A549 (cell line): ENCODE measurements at regions not wholly inside any gene's neighbourhood (a gene's known extent, or its start where the extent isn't known, plus 50 kb on each side); places are given as distances from the start of the nearest gene placed in this dataset.

Source experiments
- CEBPB ChIP-seq, 2 experiments: fragments of >200 bp in 1 of 2; sonication (Bioruptor Twin) in 1 of 2; formaldehyde crosslinking in 1 of 2; IDR thresholded peaks; 2 replicates each; pipeline ENCODE4 v1.6.1; 2012 to 2016
- JUNB ChIP-seq: fragments of >200 bp; sonication (Bioruptor Twin); formaldehyde crosslinking; IDR thresholded peaks from 2 replicates; pipeline ENCODE4 v1.6.1; 2016
- KDM1A ChIP-seq: fragments of 200-600 bp; sonication (generic); IDR thresholded peaks from 2 replicates; pipeline ENCODE4 v1.6.1; 2016; ENCODE audit warnings: low read depth, mild to moderate bottlenecking
- NR3C1 ChIP-seq: fragments of >200 bp; sonication (Bioruptor Twin); formaldehyde crosslinking; IDR thresholded peaks from 3 replicates; pipeline ENCODE4 v1.6.1; 2017
- RAD21 ChIP-seq, 2 experiments: fragments of >200 bp in 1 of 2; sonication (Bioruptor Twin) in 1 of 2; formaldehyde crosslinking in 1 of 2; IDR thresholded peaks in 1 of 2; conservative IDR thresholded peaks in 1 of 2; 2 replicates in 1 of 2; 3 replicates in 1 of 2; pipeline ENCODE4 v1.6.1; 2012 to 2018; ENCODE audit warnings: inconsistent platforms in 1 of 2
- RCOR1 ChIP-seq: fragments of 150-350 bp; IDR thresholded peaks from 2 replicates; pipeline ENCODE4 v1.6.1; 2014; ENCODE audit warnings: antibody characterized with exemption, low read length, low read depth
- RFX5 ChIP-seq: fragments of 450-650 bp; IDR thresholded peaks from 2 replicates; pipeline ENCODE4 v1.7.1; 2014; ENCODE audit warnings: antibody characterized with exemption, mild to moderate bottlenecking, moderate library complexity
- TF ChIP-seq, protein P1 (sequence below): fragments of >200 bp; sonication (Bioruptor Twin); formaldehyde crosslinking; IDR thresholded peaks from 3 replicates; pipeline ENCODE4 v1.5.1; 2016
- TF ChIP-seq, protein P2 (sequence below): IDR thresholded peaks from 2 replicates; pipeline ENCODE4 v1.6.1; 2012
- TF ChIP-seq, protein P3 (sequence below): fragments of 200-600 bp; sonication (generic); IDR thresholded peaks from 2 replicates; pipeline ENCODE4 v1.6.1; 2016; ENCODE audit warnings: antibody characterized with exemption, mild to moderate bottlenecking, moderate library complexity

DNA sequence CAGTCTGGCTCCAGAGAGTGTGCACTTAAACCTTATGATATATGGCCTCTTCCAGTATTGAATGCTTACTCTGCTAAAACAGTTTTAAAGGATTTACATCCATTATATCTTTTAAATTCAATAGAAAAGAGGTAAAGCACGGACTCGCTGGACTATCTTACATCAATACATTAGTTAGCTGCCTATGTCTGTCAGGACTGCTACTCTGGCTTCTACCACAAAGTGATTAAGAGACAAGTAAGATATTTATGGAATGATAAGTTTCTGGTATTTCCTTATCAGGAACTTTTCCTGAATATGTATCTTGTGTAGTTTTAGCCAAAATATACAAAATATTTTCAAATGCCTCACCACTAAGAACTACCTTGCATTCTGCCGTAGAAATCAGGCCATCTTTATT is 295.1 kb downstream of the ISL1 start:
- TF ChIP-seq JUNB: no peak
- TF ChIP-seq, protein P1, sequence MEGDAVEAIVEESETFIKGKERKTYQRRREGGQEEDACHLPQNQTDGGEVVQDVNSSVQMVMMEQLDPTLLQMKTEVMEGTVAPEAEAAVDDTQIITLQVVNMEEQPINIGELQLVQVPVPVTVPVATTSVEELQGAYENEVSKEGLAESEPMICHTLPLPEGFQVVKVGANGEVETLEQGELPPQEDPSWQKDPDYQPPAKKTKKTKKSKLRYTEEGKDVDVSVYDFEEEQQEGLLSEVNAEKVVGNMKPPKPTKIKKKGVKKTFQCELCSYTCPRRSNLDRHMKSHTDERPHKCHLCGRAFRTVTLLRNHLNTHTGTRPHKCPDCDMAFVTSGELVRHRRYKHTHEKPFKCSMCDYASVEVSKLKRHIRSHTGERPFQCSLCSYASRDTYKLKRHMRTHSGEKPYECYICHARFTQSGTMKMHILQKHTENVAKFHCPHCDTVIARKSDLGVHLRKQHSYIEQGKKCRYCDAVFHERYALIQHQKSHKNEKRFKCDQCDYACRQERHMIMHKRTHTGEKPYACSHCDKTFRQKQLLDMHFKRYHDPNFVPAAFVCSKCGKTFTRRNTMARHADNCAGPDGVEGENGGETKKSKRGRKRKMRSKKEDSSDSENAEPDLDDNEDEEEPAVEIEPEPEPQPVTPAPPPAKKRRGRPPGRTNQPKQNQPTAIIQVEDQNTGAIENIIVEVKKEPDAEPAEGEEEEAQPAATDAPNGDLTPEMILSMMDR: no peak
- TF ChIP-seq, protein P2, sequence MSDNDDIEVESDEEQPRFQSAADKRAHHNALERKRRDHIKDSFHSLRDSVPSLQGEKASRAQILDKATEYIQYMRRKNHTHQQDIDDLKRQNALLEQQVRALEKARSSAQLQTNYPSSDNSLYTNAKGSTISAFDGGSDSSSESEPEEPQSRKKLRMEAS: no peak
- TF ChIP-seq, protein P3, sequence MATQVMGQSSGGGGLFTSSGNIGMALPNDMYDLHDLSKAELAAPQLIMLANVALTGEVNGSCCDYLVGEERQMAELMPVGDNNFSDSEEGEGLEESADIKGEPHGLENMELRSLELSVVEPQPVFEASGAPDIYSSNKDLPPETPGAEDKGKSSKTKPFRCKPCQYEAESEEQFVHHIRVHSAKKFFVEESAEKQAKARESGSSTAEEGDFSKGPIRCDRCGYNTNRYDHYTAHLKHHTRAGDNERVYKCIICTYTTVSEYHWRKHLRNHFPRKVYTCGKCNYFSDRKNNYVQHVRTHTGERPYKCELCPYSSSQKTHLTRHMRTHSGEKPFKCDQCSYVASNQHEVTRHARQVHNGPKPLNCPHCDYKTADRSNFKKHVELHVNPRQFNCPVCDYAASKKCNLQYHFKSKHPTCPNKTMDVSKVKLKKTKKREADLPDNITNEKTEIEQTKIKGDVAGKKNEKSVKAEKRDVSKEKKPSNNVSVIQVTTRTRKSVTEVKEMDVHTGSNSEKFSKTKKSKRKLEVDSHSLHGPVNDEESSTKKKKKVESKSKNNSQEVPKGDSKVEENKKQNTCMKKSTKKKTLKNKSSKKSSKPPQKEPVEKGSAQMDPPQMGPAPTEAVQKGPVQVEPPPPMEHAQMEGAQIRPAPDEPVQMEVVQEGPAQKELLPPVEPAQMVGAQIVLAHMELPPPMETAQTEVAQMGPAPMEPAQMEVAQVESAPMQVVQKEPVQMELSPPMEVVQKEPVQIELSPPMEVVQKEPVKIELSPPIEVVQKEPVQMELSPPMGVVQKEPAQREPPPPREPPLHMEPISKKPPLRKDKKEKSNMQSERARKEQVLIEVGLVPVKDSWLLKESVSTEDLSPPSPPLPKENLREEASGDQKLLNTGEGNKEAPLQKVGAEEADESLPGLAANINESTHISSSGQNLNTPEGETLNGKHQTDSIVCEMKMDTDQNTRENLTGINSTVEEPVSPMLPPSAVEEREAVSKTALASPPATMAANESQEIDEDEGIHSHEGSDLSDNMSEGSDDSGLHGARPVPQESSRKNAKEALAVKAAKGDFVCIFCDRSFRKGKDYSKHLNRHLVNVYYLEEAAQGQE: no peak
- TF ChIP-seq CEBPB (IDR thresholded peaks at IDR 0.05): no peak
- TF ChIP-seq RCOR1: no peak
- no peak for TF ChIP-seq RFX5
- TF ChIP-seq KDM1A: no peak
- no peak for TF ChIP-seq RAD21 (conservative IDR thresholded peaks at IDR 0.05 in 1 of 2, IDR thresholded peaks at IDR 0.05 in 1 of 2)
- no peak for TF ChIP-seq NR3C1
